ENCODE measurements at regions not wholly inside any gene's neighbourhood (a gene's known extent, or its start where the extent isn't known, plus 50 kb on each side); places are given as distances from the start of the nearest gene placed in this dataset.

DNA sequence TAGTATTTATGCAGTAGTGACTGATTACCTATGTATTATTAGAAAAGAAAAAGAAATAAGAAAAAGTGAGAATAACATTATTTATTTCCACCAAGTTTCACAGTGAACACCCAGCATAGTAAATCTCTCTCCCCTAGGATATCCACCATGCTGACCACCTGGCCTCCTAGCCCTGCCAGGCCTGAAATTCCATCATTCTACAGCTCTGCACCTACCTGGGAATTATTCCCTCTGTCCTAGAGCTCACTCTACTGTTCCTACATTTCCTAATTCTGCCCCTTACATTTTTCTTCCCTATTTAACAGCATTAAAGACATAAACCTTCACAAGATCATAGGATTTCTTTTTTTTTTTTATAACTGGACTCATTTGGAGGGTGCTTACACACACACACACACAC is 525.3 kb upstream of the PPP2R3A start:
- no peak overlapping the region for H3K27ac ChIP-seq
- H3K4me3 ChIP-seq: no peak overlapping the region
- no peaks in the 10 kb centered on the region for H3K4me1 ChIP-seq
- no peak for DNase-seq
- intact Hi-C loops (cut with DNase I): no loop called here
- TF ChIP-seq POLR2A (IDR thresholded peaks at IDR 0.05) (no peak), CTCF (IDR thresholded peaks at IDR 0.05) (no peak)
- H3K27me3 ChIP-seq: no peaks in the 10 kb centered on the region
- no peaks in the 10 kb centered on the region for H3K36me3 ChIP-seq
- H3K9me3 ChIP-seq: no peaks in the 10 kb centered on the region

- TF ChIP-seq POLR2A (IDR thresholded peaks at IDR 0.05) (no peak), CTCF (IDR thresholded peaks at IDR 0.05) (no peak)
- WGBS, 2 donors: 30 to 34% methylated on average over 4 of the region's 4 CpGs
- DNase-seq: no peak
These were observed 524.8 kb upstream of the PPP2R3A start for GRCh38 chr3:135440746-135441145.

DNA sequence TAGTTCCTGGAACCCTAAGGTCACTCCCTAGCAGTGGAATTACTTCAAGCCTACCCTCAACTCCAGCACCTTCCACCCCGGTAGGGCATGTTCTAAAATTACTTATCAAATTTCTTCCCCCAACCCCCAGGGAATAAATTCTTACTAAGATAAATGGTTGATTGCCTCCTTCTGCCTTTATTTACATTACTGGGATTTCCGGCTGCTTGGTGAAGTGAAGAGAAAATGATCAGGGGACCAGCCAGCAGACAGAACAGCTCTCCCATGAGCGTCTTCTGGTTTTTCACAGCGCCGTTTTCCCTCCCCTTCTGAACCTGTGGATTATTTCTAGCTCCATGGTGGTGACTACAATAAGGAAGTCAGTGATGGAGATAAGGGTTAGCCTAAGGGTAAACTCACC is 521.5 kb upstream of the PPP2R3A start:
- no peak overlapping the region for H3K4me3 ChIP-seq
- H3K4me1 ChIP-seq: no peaks in the 10 kb centered on the region
- DNase-seq: no peak
- H3K9me3 ChIP-seq: no peaks in the 10 kb centered on the region
- no peaks in the 10 kb centered on the region for H3K27me3 ChIP-seq
- no peaks in the 10 kb centered on the region for H3K36me3 ChIP-seq
- no peak for TF ChIP-seq POLR2A (IDR thresholded peaks at IDR 0.05)
- no peak for TF ChIP-seq CTCF (IDR thresholded peaks at IDR 0.05)
- WGBS, 2 donors: 73 to 79% methylated on average over 5 of the region's 5 CpGs
- intact Hi-C loops (cut with DNase I): no loop called here
- H3K27ac ChIP-seq: no peak overlapping the region

More at GRCh38 chr3:135440746-135441145, 524.8 kb upstream of the PPP2R3A start:
- Histone ChIP-seq H3K9me3 (no peaks in the 10 kb centered on the region), H3K27ac (no peak overlapping the region), H3K27me3 (no peaks in the 10 kb centered on the region), H3K4me3 (no peak overlapping the region), H3K4me1 (no peaks in the 10 kb centered on the region), H3K36me3 (no peaks in the 10 kb centered on the region)
- intact Hi-C loops (cut with DNase I): no loop called here

DNA sequence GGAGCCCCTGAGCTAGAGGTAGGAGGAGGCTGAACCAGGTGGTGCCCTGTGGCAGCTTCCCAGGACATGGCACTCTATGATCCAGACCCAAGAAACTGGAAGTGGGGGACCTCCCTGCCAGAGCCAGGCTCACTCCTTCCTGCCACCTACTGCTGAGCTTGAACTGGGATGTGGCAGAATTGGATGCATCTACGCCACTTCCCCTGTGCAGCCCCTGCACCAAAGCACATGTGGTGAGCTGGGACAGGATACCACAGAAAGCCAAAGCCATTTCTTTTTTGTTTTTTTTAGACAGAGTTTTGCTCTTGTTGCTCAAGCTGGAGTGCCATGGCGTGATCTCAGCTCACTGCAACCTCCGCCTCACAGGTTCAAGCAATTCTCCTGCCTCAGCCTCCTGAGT is 518.0 kb upstream of the PPP2R3A start:
- 77 to 82% methylated on average over 3 of the region's 3 CpGs for WGBS, 2 donors
- Histone ChIP-seq H3K4me3 (no peak overlapping the region), H3K9me3 (no peaks in the 10 kb centered on the region), H3K4me1 (no peaks in the 10 kb centered on the region), H3K36me3 (no peaks in the 10 kb centered on the region), H3K27ac (no peak overlapping the region), H3K27me3 (no peaks in the 10 kb centered on the region)
- TF ChIP-seq POLR2A (IDR thresholded peaks at IDR 0.05): no peak
- intact Hi-C loops (cut with DNase I): no loop called here
- no peak for DNase-seq

GRCh38 chr3:135448520-135448919 is 517.0 kb upstream of the PPP2R3A start:
- H3K4me1 ChIP-seq: no peaks in the 10 kb centered on the region
- no peak overlapping the region for H3K4me3 ChIP-seq
- intact Hi-C loops (cut with DNase I): no loop called here
- no peaks in the 10 kb centered on the region for H3K27me3 ChIP-seq
- no peaks in the 10 kb centered on the region for H3K36me3 ChIP-seq
- TF ChIP-seq POLR2A (IDR thresholded peaks at IDR 0.05) (no peak), CTCF (IDR thresholded peaks at IDR 0.05) (no peak)
- no peaks in the 10 kb centered on the region for H3K9me3 ChIP-seq
- DNase-seq: no peak
- no peak overlapping the region for H3K27ac ChIP-seq

DNA sequence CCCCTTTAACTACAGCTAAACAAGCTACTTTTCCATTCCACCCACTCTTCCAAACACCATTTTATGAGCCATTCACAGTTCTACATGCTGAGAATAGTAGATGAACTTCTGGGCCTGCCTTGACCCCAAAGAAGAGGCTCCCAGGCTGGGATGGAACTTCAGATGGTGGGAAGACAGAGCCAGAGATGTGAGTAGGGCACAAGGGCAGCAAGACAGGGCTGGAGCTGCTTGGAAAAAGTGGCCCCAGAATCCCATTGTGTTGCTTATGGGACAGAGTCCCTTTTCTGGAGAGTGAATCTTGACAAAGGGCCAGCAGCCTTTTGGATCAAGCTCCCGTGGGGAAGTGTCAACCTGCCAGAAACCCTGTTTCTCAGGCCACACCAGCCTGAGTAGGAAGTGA is 516.5 kb upstream of the PPP2R3A start:
- intact Hi-C loops (cut with DNase I): no loop called here
- Histone ChIP-seq H3K27me3 (no peaks in the 10 kb centered on the region), H3K27ac (no peak overlapping the region), H3K4me1 (no peaks in the 10 kb centered on the region), H3K4me3 (no peak overlapping the region), H3K36me3 (no peaks in the 10 kb centered on the region), H3K9me3 (no peaks in the 10 kb centered on the region)
- TF ChIP-seq CTCF (IDR thresholded peaks at IDR 0.05) (no peak), POLR2A (IDR thresholded peaks at IDR 0.05) (no peak)
- WGBS, 2 donors: 14 to 22% methylated on average over 1 of the region's 1 CpG
- DNase-seq: no peak
